ENCODE measurements at regions not wholly inside any gene's neighbourhood (a gene's known extent, or its start where the extent isn't known, plus 50 kb on each side); places are given as distances from the start of the nearest gene placed in this dataset.
"Not testable (repeated sequence)": the region's sequence is repeated elsewhere in the genome, so short reads cannot be mapped to it uniquely, and the experiment has no call there.

DNA sequence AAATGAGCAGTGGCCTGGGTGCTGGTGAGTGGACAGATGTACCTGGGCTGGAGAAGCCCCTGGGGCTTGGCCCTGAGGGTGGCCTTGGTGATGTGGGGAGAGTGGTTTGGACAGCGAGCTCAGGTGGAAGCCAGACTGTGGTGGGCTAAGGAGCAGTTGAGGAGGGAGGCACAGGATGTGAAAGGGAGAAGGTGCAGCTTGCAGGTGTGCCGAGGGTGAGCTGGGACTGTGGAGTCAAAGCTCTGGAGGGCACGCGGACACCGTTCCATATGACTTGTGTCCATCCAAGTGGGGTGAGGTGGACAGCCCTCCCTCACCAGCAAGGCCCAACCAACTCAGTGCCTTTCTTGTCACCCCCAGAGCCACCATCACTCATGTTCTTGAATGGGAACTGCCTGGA lies 170.8 kb upstream of the ZNF267 start:
- DNase-seq (ENCODE audit: low read depth): no peak

DNA sequence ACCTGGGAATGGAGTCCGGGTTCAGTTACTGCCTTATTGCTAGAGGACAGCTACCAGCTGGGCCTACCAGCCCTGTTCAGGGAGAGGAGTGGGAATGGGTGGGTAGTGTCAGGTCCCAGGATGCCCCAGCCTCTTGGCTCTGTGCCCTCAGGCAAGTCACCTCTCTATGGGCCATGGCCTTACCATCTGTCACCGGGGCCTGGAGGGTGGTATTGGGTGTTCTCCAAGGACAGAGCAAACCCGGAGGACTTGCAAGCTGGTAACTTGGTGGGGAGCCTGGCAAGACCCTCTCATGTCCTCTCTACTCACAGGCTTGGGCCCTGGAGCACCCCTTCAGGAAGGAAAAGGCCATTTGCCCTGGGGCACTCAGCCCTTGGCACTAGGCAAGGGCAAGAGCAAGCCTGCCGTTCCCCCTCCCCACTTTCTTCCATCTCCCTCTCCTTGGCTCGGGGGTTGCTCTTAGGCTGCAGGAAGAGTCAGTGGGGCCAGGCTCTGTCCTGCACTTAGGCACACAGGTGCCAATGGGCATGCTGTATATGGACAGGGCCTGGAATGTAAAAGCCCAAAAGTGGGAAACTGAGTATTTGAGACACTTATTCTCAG lies 170.0 kb upstream of the ZNF267 start:
- DNase-seq (ENCODE audit: low read depth): no peak

DNA sequence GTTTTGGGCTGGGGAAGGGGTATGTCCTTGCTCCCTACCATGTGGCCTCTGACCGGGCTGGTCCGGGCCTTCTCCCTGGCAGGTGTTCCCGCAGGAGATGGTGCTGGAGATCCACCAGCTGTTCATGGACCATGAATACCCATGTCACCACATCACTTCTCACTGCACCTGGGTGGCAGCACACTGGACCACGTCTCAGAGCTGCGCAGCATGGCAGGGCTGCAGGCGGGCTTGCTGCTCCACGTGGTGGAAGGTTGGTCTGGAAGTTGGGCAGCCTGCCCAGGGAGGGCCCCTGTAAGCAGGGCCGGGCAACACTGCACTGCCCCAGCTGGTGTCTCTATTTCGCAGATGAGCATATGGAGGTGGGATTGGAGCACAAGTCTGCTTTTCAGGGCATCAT lies 169.5 kb upstream of the ZNF267 start:
- no peak for DNase-seq (ENCODE audit: low read depth)

DNA sequence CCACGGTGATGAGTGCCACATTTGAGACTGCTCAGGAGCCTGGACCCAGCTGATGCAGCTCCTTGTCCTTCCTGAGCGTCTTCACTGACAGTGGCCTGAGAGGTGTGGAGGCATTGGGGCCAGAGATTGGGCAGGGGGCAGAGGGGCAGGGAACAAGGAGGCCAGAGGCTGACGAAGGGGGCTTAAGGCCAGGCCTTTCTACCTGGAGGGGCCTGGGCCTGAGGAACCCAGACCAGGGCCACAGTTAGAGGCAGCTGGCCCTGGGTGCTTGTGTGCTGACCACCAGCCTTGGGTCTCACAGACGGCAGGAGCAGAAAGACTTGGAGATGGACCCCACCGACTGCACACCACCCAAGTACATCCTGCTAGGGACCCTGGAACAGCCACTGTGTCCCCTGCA lies 168.2 kb upstream of the ZNF267 start:
- no peak for DNase-seq (ENCODE audit: low read depth)

DNA sequence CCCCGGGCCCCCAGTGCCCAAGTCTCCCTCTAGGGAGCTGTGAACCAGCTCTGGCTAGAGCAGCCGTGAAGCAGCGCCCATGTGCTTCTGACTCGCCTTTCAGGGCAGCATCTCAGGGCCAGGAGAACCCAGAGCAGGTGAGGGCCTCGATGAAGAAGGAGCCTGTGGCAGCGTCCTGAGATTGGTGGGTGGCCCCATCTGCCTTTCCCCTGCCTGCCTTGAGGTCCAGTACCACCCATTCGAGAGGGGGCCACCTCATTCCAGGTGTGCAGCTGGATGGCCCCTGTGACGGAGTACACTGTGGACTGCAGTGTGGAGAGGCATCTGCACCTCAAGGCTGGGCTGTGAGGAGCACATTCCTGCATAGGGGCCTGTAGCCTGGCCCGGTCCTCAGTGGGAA lies 167.3 kb upstream of the ZNF267 start:
- DNase-seq (ENCODE audit: low read depth): no peak

DNA sequence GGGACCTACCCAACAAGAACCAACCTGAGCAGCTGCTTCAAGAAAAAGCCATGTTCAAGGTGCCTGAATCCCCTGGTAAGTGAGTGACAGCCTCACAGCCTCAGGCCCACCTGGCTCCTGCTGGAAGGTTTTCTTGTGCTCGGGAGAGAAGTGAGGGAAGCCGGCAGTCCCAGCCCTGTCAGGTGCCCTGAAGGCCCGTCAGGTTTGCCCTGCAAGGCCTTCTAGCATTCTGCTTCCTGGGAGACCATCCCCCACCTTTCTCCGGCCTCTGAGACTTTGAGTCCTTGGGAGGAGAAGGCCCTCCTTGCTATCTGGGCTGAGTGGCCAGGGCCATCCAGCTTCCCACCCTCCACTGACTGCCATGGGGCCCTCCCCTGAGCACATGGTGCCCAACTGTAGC lies 166.7 kb upstream of the ZNF267 start:
- DNase-seq (ENCODE audit: low read depth): no peak

DNA sequence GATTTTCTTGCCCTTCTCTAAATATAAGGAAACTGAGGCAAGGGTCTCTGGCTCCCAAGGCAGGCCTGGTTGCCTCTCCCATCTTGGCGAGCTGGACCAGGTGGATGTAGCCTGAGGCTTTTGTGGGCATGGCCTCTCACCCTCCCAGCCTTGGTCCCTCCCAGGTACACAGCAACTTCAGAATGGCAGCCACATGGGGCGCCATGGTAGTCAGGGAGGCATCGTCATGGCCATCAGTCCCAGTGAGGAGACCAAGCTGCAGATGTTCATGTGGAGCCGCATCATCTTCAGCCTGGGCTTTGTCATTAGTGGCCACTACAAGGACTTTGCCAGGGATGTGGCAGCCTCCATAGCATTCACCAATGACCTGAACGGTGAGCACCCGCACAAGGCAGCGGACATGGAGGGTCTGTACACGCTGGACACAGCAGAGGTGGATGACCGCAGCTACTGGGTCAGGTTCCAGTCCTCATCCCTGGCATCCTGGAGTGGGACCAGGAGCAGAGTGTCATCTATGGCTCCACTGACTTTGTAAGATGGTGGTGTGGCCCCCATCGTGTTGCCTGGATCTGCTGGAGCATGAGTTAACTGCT lies 165.8 kb upstream of the ZNF267 start:
- no peak for DNase-seq (ENCODE audit: low read depth)

DNA sequence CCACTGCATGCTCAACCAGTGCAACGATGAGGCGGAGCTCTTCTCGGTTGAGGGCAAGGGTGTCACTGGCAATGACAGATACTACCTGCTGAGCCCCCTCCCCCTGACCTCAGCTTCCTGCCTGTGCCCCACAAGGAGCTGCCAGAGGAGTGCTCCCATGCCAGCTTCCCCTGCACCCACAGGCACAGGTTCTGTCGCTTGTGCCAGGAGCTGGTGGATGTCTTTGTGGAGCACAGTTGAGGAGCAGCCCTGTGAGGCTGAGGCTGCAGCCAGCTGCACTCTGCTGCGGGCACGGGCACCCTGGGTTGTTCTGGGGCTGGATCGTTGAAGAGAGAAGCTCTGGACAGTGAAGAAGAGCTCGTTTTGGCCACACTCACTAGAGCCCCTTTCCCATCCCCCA lies 165.3 kb upstream of the ZNF267 start:
- DNase-seq (ENCODE audit: low read depth): no peak

DNA sequence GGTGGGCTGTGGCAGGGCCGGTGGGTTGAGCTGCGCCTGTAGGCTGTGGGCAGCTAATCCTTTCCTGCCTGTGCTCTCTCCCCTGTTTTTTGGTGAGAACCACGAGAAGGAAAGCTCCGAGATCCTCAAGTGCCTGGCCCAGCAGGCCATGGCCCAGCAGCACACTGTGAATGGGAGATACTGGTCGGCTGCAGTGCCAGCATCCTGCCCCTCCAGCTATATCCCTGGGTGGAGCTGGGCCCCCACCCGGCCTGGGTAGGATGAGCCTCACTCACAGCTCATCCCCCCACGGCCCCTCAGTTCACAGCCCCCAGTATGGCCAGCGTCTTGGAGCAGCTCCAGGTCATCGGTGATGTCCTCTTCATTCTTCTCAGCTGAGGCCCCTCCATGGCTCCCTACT lies 164.4 kb upstream of the ZNF267 start:
- DNase-seq (ENCODE audit: low read depth): no peak

DNA sequence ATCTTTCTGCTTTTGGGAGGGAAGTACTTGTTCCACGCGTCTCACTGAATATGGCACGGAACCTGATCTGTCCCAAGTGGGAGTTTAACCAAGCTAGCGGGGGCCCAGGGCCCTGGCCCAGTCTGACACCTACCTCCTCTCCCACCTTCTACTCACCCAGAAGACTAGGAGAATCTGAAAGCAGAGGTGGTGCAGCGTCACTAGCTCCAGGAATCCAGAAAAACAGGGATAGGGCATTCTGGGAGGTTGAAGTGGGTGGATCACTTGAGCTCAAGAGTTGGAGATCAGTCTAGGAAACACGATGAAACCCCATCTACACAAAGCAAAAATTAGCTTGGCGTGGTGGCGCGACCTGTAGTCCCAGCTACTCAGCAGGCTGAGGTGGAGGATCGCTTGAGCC lies 163.5 kb upstream of the ZNF267 start:
- DNase-seq (ENCODE audit: low read depth): no peak

DNA sequence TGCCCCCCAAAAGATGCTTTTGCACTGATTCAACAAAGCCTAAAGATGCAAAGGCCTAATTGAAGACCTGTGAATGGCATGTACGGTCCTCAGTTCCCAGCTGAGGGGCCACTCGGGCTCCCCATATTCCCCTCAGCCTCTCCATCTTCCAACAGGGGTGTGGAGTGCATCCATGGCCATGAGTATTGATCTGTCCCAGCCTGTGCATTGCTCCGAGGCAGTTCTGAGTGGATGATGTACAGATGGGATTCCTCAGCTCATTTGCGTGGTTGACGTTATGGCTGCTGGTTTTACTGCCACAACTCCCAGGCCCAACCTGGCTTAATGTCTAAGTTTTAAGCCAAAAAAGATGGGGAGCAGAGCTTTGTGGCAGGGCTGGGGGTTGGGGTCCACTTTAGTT lies 162.7 kb upstream of the ZNF267 start:
- no peak for DNase-seq (ENCODE audit: low read depth)

DNA sequence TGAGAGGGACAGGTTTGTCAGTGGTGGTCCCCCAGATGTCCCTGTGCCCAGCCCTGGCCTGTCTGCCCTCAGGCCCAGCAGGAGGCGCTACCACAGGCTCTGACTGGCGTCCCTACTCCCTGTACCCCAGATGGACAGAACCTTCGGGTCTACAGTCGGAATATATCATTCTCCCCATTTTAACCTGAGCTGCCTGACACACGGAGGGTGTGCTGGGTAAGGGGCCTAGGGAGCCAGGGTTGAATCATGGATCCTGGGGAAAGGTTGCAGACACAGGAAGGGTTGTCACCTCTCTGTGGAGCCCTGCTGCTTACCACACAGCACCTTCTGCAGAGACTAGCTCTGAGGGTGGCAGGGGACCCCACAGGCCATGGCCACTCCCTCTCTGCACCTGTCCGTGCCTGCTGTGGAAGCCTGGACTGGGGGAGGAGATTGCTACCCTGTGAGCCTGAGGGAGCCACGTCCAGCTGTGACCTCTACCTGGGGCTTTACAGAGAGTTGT lies 162.2 kb upstream of the ZNF267 start:
- DNase-seq (ENCODE audit: low read depth): no peak

DNA sequence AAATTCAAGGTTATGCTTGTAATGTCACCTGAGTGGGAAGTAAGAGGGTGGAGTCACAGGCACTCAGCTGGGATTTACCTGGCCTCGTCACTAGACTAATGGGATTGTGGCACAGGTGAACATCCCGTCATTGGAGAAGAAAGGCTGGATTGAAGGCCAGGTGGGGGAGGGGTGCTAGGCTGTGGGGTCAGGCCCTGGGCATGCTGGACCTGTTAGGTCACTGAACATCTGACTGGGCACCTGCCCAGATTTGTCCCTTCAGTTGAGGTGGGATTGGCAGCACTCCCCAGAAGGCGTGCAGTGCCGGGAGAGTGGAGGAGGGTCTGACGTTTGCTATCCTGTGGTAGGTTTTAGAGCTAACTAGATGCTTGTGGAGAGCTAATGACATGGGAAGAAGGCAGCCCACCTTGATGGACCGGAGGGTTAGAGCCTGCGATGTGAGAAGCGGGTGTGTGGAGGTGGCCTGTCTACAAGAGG lies 161.5 kb upstream of the ZNF267 start:
- DNase-seq (ENCODE audit: low read depth): no peak

DNA sequence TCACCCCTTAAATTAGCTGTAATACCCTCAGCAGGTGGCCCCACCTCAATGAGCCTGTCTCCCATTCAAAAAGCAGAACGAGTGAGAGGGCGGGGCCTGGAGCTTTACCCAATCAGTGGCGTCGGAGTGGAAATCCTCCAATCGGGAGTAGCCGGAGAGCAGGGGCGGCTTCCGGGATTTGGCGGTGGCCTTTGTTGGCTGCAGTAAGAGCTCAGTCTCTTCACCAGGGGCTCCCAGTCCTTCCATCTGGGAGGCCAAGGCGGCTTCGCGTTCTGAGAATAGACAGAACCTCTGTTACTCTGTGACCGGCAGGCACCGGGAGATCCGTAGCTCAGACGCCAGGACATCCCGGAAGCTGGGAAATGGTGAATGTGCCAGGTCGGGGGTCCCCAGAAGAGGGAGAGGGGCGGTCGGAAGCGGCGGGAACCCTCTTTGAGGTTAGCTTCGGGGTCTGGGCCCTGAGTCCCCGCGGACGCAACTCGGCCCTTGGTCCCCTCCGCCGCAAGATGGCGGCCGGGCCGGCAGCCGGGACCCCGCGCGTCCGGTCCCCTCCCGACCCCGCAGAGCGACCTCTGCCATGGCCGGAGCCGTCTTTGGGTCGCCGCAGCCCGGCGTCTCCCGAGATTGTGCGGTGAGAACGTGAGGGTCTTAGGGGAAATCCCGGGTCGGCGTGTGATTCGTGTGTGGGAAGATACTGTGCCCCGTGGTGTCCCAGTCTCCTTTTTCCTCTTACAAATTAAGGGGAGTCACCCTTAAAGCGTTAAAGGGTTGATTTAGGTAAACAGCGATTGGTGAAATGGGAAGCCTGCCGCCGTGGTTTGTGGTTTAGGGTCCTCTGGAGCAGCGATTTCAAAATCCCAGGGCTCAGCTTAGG lies 160.3 kb upstream of the ZNF267 start:
- peak; percentile 65 for DNase-seq (ENCODE audit: low read depth)

DNA sequence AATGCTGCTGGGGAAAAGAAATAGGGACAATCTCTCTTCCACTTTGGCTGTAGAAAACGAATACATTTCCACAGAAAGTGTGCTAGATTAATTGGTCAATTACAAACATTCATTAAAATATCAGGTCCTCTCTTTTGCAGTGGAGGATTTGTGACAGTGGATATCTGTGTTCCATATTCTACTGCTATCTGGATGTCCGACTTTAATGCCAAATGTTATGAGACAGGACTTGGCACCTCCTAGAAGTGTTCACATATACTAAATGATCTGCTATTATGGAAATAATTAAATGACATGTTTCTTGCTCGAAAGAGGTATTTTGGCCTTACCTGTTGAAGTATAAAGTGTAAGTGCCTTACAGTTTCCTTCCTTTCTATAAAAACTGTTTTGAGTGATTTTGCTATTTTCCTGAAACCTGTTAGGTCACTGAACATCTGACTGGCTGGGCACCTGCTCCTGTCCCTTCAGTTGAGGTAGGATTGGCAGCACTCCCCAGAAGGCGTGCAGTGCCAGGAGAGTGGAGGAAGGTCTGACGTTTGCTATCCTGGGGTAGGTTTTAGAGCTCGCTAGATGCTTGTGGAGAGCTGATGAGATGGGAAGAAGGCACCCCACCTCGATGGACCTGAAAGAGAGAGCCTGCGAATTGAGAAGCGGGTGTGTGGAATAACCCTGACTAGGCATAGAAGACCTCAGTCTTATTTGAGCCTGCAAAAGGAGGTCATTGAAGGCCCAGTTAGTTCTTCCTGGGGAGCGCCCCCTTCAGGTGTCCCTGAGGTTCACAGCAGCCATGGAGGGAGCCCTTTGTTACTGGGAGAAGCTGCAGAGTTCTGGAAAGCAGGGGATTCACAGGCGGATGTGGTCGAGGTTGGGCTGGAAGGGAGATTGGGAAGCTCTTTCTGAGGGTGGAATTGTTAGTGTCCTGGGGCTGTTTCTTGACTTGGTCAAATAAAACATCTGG lies 159.4 kb upstream of the ZNF267 start:
- no peak for DNase-seq (ENCODE audit: low read depth)

DNA sequence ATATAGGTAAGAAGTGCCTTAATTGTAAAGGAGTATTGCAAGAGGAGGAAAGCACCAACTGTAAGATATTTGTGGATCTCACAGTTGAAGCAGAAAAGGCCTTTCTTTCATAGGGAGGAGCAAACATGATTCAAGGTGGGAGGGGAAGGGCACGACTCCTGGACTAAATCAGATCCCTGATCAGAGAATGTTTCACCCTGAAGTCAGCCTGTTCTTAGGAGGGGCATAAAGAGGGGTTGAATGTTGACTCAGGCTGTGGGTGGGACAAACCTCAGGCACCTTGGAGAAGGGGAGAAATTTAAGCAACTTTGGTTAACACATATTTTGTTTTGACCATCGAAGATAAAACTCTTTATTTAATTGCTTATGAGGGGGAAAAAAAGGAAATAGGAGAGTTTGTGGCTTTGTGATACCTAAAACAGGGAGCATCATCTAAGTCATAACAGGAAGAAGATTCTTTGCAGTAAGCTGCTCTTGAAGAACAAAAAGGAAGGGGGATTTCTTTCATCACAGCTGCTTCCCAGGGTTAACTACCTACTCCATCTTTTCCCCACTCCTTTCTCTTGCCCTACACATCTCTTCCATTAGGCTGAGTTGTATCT lies 158.6 kb upstream of the ZNF267 start:
- DNase-seq (ENCODE audit: low read depth): no peak

DNA sequence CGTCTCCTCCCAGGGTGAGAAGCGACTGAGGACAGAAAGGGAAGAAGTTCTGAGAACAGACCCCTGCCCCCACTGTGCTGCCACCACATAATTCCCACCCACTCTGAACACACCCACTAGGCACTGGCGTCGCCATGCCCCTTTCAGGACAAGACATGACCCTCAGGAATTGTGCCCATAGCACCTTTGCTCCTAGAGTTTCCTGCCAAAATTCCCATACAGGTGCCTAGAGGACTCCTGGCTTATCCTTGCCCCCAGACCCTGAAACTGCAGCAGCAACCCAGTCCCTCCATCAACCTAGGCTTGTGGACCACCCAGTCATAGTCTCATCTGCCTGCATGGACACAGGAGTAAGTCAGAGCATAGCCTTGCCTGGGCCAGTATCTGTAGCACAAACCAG lies 157.7 kb upstream of the ZNF267 start:
- no peak for DNase-seq (ENCODE audit: low read depth)

DNA sequence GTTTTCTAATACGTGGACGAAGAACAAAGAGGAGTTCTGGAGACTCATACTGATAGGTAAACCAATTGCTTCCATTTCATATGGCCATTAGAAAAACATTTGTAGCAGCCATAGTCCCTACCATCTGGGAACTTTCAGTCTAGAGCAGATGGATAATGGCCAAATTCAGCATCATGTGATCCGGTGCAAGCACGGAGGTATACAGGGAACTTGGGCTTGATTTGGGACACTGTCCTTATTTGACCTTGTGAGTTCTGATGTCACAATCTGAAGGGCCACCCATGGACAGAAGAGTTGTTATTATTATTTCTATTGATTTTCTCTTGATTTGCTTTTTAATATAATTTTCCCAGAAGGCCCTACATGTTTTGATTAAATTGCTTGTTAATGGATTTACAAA lies 154.6 kb upstream of the ZNF267 start:
- DNase-seq (ENCODE audit: low read depth): no peak

DNA sequence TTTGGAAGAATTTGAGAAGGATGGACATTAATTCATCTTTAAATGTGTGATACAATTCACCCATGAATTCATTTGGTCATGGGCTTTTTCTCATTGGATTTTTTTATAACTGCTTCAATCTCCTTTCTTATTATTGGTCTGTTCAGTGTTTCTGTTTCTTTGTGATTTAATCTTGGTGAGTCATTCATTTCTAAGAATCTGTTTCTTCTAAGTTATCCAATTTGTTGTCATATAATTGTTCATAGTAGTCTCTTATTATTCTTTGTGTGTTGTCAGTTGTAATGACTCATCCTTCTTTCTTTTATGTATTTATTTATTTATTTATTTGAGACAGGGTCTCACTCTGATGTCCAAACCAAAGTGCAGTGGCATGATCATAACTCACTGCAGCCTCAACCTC lies 146.1 kb upstream of the ZNF267 start:
- DNase-seq (ENCODE audit: low read depth): no peak

DNA sequence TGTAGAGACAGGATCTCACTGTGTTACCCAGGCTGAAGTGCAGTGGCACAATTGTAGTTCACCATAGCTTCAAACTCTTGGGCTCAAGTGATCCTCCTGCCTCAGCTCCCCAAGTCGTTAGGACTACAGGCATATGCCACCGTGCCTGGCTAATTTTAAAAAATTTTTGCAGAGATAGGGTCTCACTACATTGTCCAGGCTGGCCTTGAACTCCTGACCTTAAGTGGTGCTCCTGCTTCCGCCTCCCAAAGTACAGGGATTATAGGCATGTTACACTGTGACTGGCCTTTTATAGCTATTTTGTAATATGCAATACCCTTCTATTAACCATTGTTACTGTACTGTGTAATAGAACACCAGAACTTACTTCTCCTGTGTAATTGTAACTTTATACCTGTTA lies 139.3 kb upstream of the ZNF267 start:
- no peak for DNase-seq (ENCODE audit: low read depth)

DNA sequence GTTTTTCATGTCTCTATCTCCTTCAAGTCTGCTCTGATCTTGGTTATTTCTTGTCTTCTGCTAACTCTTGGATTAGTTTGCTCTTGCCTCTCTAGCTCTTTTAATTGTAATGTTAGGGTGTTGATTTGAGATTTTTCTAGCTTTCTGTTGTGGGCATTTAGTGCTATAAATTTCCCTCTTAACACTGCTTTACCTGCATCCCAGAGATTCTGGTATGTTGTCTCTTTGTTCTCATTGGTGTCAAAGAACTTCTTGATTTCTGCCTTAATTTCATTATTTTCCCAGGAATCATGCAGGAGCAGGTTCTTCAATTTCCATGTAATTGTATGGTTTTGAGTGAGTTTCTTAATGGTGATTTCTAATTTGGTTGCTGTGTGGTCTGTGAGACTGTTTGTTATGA lies 128.5 kb upstream of the ZNF267 start:
- not testable (repeated sequence) for DNase-seq (ENCODE audit: low read depth)

DNA sequence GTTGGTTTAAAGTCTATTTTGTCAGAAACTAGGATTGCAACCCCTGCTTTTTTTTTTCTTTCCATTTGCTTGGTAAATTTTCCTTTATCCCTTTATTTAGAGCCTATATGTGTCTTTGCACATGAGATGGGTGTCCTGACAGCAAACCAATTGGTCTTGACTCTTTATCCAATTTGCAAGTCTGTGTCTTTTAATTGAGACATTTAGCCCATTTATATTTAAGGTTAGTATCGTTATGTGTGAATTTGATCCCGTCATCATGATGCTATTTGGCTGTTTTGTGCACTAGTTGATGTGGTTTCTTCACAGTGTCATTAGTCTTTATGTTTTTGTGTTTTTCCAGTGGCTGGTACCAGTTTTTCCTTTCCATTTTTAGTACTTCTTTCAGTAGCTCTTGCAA lies 127.7 kb upstream of the ZNF267 start:
- no peak for DNase-seq (ENCODE audit: low read depth)

All from GM04503 (cell line).